Inferior parietal cortex (tissue), 1 donor: ENCODE measurements at regions not wholly inside any gene's neighbourhood (a gene's known extent, or its start where the extent isn't known, plus 50 kb on each side); places are given as distances from the start of the nearest gene placed in this dataset.

Experiments
- DNase-seq: peaks from one replicate; pipeline ENCODE4 v3.0.0-alpha.2; 2016; ENCODE audit errors: extremely low spot score

DNA sequence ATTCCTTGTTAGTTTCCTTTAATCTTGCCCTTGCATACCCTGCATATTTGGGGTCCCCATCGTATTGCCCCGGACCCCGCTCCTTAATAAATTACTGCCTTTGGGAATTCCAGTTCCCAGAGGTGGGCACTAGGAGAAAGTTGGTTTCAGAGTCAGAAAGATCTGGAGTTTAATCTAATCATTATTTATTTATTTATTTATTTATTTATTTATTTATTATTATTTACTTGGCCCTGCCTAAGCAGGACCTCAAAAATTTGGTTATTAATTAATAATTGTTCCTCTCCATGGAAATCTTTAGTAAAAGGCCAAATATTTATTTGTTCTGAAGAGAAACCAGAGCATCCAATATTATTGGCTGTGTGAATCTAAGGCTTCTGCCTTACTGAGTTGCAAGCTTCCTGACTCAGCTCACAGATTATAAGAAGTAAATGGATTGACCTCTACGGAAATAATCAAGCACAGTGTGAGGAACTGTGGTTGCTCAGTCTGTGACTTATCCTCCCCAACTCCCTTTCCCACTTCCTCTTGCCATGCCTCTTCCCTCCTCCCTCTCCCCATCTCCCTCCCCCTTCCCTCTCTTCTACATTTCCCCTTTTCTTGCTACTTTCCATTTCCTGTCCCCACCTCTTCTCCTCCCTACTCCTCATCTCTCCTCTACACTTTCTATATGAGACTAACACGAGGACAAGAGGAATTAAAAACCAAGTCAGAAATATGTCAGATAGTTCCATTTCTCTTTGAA, 61.5 kb upstream of the AP1S2 start:
- no peak for DNase-seq

GRCh38 chrX:15914486-15914885, 59.9 kb upstream of the AP1S2 start:
- DNase-seq: no peak

- no peak for DNase-seq
These were observed 58.5 kb upstream of the AP1S2 start for GRCh38 chrX:15913146-15913545.

GRCh38 chrX:15911734-15912550, 57.3 kb upstream of the AP1S2 start:
- DNase-seq: no peak

GRCh38 chrX:15909605-15910004, 55.0 kb upstream of the AP1S2 start:
- DNase-seq: no peak

GRCh38 chrX:15908603-15909290, 54.1 kb upstream of the AP1S2 start:
- DNase-seq: peak; percentile 26

GRCh38 chrX:15906041-15906943, 51.7 kb upstream of the AP1S2 start:
- DNase-seq: no peak
